ENCODE measurements at regions not wholly inside any gene's neighbourhood (a gene's known extent, or its start where the extent isn't known, plus 50 kb on each side); places are given as distances from the start of the nearest gene placed in this dataset.

- Histone ChIP-seq H3K36me3 (ENCODE audit: control insufficient read depth in 4 of 4, insufficient read depth in 3 of 4, low read depth in 1 of 4, low read length in 3 of 4) (no peaks in the 10 kb centered on the region), H3K4me3 (ENCODE audit: low read depth in 1 of 3, low read length in 3 of 3) (no peak overlapping the region), H3K27me3 (ENCODE audit: control insufficient read depth in 4 of 4, insufficient read depth in 4 of 4, low read length in 3 of 4) (no peaks in the 10 kb centered on the region), H3K27ac (ENCODE audit: low read depth in 1 of 2, low read length in 2 of 2) (no peak overlapping the region), H3K4me1 (ENCODE audit: control insufficient read depth in 4 of 4, insufficient read depth in 4 of 4, low read length in 3 of 4) (no peaks in the 10 kb centered on the region), H3K9me3 (ENCODE audit: control insufficient read depth in 4 of 4, low read length in 3 of 4) (no peaks in the 10 kb centered on the region), H3K9ac (ENCODE audit: low read depth in 1 of 2, low read length in 2 of 2) (no peak overlapping the region)
- TF ChIP-seq GABPA (IDR thresholded peaks at IDR 0.05 in 1 of 2, conservative IDR thresholded peaks at IDR 0.05 in 1 of 2) (no peak), TAF1 (conservative IDR thresholded peaks at IDR 0.05) (no peak), RXRA (IDR thresholded peaks at IDR 0.05) (no peak), FOXA2 (IDR thresholded peaks at IDR 0.05) (no peak), MAX (IDR thresholded peaks at IDR 0.05) (no peak), SP1 (IDR thresholded peaks at IDR 0.05) (no peak), EGR1 (IDR thresholded peaks at IDR 0.05; ENCODE audit: low read depth in 2 of 2) (no peak), ZBTB33 (IDR thresholded peaks at IDR 0.05) (no peak), JUND (IDR thresholded peaks at IDR 0.05) (no peak), RAD21 (IDR thresholded peaks at IDR 0.05) (no peak), CTCF (IDR thresholded peaks at IDR 0.05; ENCODE audit: low read depth, low read length, missing input control) (no peak), YY1 (IDR thresholded peaks at IDR 0.05) (no peak), NR2F2 (IDR thresholded peaks at IDR 0.05) (no peak)
- DNase-seq (ENCODE audit: low spot score), result no peak
These were observed 216.0 kb downstream of the SCG2 start for GRCh38 chr2:223386189-223386588.

- Histone ChIP-seq H3K4me3 (ENCODE audit: low read depth in 1 of 3, low read length in 3 of 3) (no peak overlapping the region), H3K9ac (ENCODE audit: low read depth in 1 of 2, low read length in 2 of 2) (no peak overlapping the region), H3K36me3 (ENCODE audit: control insufficient read depth in 4 of 4, insufficient read depth in 3 of 4, low read depth in 1 of 4, low read length in 3 of 4) (no peaks in the 10 kb centered on the region), H3K27ac (ENCODE audit: low read depth in 1 of 2, low read length in 2 of 2) (no peak overlapping the region), H3K9me3 (ENCODE audit: control insufficient read depth in 4 of 4, low read length in 3 of 4) (no peaks in the 10 kb centered on the region), H3K4me1 (ENCODE audit: control insufficient read depth in 4 of 4, insufficient read depth in 4 of 4, low read length in 3 of 4) (no peaks in the 10 kb centered on the region), H3K27me3 (ENCODE audit: control insufficient read depth in 4 of 4, insufficient read depth in 4 of 4, low read length in 3 of 4) (no peaks in the 10 kb centered on the region)
- no peak for DNase-seq (ENCODE audit: low spot score)
- no peak for TF ChIP-seq TAF1 (conservative IDR thresholded peaks at IDR 0.05)
- no peak for TF ChIP-seq ZBTB33 (IDR thresholded peaks at IDR 0.05)
- TF ChIP-seq FOXA1 (IDR thresholded peaks at IDR 0.05), result no peak
- no peak for TF ChIP-seq JUND (IDR thresholded peaks at IDR 0.05)
- no peak for TF ChIP-seq RXRA (IDR thresholded peaks at IDR 0.05)
- no peak for TF ChIP-seq FOXA2 (IDR thresholded peaks at IDR 0.05)
- TF ChIP-seq REST (IDR thresholded peaks at IDR 0.05), result no peak
- no peak for TF ChIP-seq HNF4G (IDR thresholded peaks at IDR 0.05)
- 76% methylated on average over 4 of the region's 4 CpGs for WGBS
These were observed 215.2 kb downstream of the SCG2 start for GRCh38 chr2:223386984-223387383.

Measured in liver (tissue), 8 donors.